ENCODE measurements at regions not wholly inside any gene's neighbourhood (a gene's known extent, or its start where the extent isn't known, plus 50 kb on each side); places are given as distances from the start of the nearest gene placed in this dataset.

GRCh38 chr3:193991666-193992424 lies 144.1 kb upstream of the HES1 start:
- TF ChIP-seq CTCF (optimal IDR thresholded peaks at IDR 0.05 in 1 of 3, IDR thresholded peaks at IDR 0.05 in 1 of 3, conservative IDR thresholded peaks at IDR 0.05 in 1 of 3; ENCODE audit: extremely low read depth in 1 of 3, insufficient read depth in 2 of 3, low read length in 3 of 3), result no peak
- no peak for TF ChIP-seq EZH2 (IDR thresholded peaks at IDR 0.05; ENCODE audit: low read length)
- no peak overlapping the region for H3K27ac ChIP-seq (ENCODE audit: control insufficient read depth, insufficient read depth, low read length)
- FAIRE-seq, result no peak
- no peaks in the 10 kb centered on the region for H3K9me1 ChIP-seq (ENCODE audit: control insufficient read depth, extremely low read depth, insufficient read depth, low read length)
- H3K79me2 ChIP-seq (ENCODE audit: control insufficient read depth, insufficient read depth, low read length), result no peaks in the 10 kb centered on the region
- H3K4me1 ChIP-seq (ENCODE audit: control insufficient read depth, extremely low read depth, insufficient read depth, low read length), result no peaks in the 10 kb centered on the region
- no peaks in the 10 kb centered on the region for H3K36me3 ChIP-seq (ENCODE audit: control insufficient read depth in 2 of 2, extremely low read depth in 1 of 2, insufficient read depth in 2 of 2, low read length in 2 of 2)
- no peak overlapping the region for H3K4me2 ChIP-seq (ENCODE audit: control insufficient read depth, extremely low read depth, insufficient read depth, low read depth, low read length)
- no peaks in the 10 kb centered on the region for H3K27me3 ChIP-seq (ENCODE audit: control insufficient read depth, extremely low read depth, insufficient read depth, low read length)
- dilution Hi-C loops (cut with MboI; ENCODE audit: extremely low pct_ligation_motif_present, low sequenced_read_pairs), result no loop called here
- H4K20me1 ChIP-seq (ENCODE audit: control insufficient read depth, extremely low read depth, insufficient read depth, low read length), result no peaks in the 10 kb centered on the region
- H3K9me3 ChIP-seq (ENCODE audit: control insufficient read depth, low read depth, low read length), result no peaks in the 10 kb centered on the region
- H3K9ac ChIP-seq (ENCODE audit: control insufficient read depth, extremely low read depth, insufficient read depth, low read length), result no peak overlapping the region
- no peak overlapping the region for H2AFZ ChIP-seq (ENCODE audit: control insufficient read depth, low read length)
- no peak for DNase-seq (ENCODE audit: low read depth, low spot score)
- H3K4me3 ChIP-seq (ENCODE audit: control insufficient read depth in 2 of 3, extremely low read depth in 1 of 3, insufficient read depth in 2 of 3, low read depth in 1 of 3, low read length in 3 of 3), result no peak overlapping the region

GRCh38 chr3:193992425-193993037 lies 143.4 kb upstream of the HES1 start:
- H3K36me3 ChIP-seq (ENCODE audit: control insufficient read depth in 2 of 2, extremely low read depth in 1 of 2, insufficient read depth in 2 of 2, low read length in 2 of 2), result no peaks in the 10 kb centered on the region
- no peaks in the 10 kb centered on the region for H4K20me1 ChIP-seq (ENCODE audit: control insufficient read depth, extremely low read depth, insufficient read depth, low read length)
- dilution Hi-C loops (cut with MboI; ENCODE audit: extremely low pct_ligation_motif_present, low sequenced_read_pairs), result no loop called here
- TF ChIP-seq CTCF (optimal IDR thresholded peaks at IDR 0.05 in 1 of 3, IDR thresholded peaks at IDR 0.05 in 1 of 3, conservative IDR thresholded peaks at IDR 0.05 in 1 of 3; ENCODE audit: extremely low read depth in 1 of 3, insufficient read depth in 2 of 3, low read length in 3 of 3) (no peak), EZH2 (IDR thresholded peaks at IDR 0.05; ENCODE audit: low read length) (no peak)
- no peaks in the 10 kb centered on the region for H3K9me1 ChIP-seq (ENCODE audit: control insufficient read depth, extremely low read depth, insufficient read depth, low read length)
- H3K9me3 ChIP-seq (ENCODE audit: control insufficient read depth, low read depth, low read length), result no peaks in the 10 kb centered on the region
- no peak for DNase-seq (ENCODE audit: low read depth, low spot score)
- no peak overlapping the region for H3K27ac ChIP-seq (ENCODE audit: control insufficient read depth, insufficient read depth, low read length)
- H3K9ac ChIP-seq (ENCODE audit: control insufficient read depth, extremely low read depth, insufficient read depth, low read length), result no peak overlapping the region
- H3K4me2 ChIP-seq (ENCODE audit: control insufficient read depth, extremely low read depth, insufficient read depth, low read depth, low read length), result no peak overlapping the region
- FAIRE-seq, result no peak
- H2AFZ ChIP-seq (ENCODE audit: control insufficient read depth, low read length), result no peak overlapping the region
- H3K79me2 ChIP-seq (ENCODE audit: control insufficient read depth, insufficient read depth, low read length), result no peaks in the 10 kb centered on the region
- H3K27me3 ChIP-seq (ENCODE audit: control insufficient read depth, extremely low read depth, insufficient read depth, low read length), result no peaks in the 10 kb centered on the region
- H3K4me3 ChIP-seq (ENCODE audit: control insufficient read depth in 2 of 3, extremely low read depth in 1 of 3, insufficient read depth in 2 of 3, low read depth in 1 of 3, low read length in 3 of 3), result no peak overlapping the region
- H3K4me1 ChIP-seq (ENCODE audit: control insufficient read depth, extremely low read depth, insufficient read depth, low read length), result no peaks in the 10 kb centered on the region

Data from keratinocyte (primary cell).